RWPE2 (cell line): ENCODE measurements at regions not wholly inside any gene's neighbourhood (a gene's known extent, or its start where the extent isn't known, plus 50 kb on each side); places are given as distances from the start of the nearest gene placed in this dataset.
A peak's percentile ranks its signal among the peaks of the same experiment; 100 is the strongest.
"Not testable (repeated sequence)": the region's sequence is repeated elsewhere in the genome, so short reads cannot be mapped to it uniquely, and the experiment has no call there.

Experiments used
- ATAC-seq: fragments of 200-7000 bp; cut with Tn5 transposase; 3 replicates; pipeline ENCODE4 v1.9.1; 2021; ENCODE audit warnings: low read depth
- DNase-seq: peaks from one replicate; pipeline ENCODE4 v3.0.0-alpha.2; 2020; ENCODE audit warnings: low spot score
- H3K27ac ChIP-seq: fragments of 450-650 bp; 2 replicates; pipeline ENCODE4 v1.5.1; 2017; ENCODE audit warnings: mild to moderate bottlenecking; ENCODE audit not compliant: poor library complexity, severe bottlenecking
- H3K27me3 ChIP-seq: fragments of 250-450 bp; sonication (Bioruptor Pico); 2 replicates; pipeline ENCODE4 v1.5.1; 2021; ENCODE audit warnings: mild to moderate bottlenecking, moderate library complexity; ENCODE audit not compliant: insufficient read depth, poor library complexity, severe bottlenecking
- H3K36me3 ChIP-seq: fragments of 250-450 bp; sonication (Bioruptor Pico); 2 replicates; pipeline ENCODE4 v1.5.1; 2020; ENCODE audit warnings: low read depth, mild to moderate bottlenecking, moderate library complexity
- H3K4me1 ChIP-seq: fragments of 250-450 bp; sonication (Bioruptor Pico); 2 replicates; pipeline ENCODE4 v1.5.1; 2021; ENCODE audit warnings: mild to moderate bottlenecking, moderate library complexity; ENCODE audit not compliant: insufficient read depth, poor library complexity, severe bottlenecking
- H3K4me3 ChIP-seq: fragments of 250-450 bp; sonication (Bioruptor Pico); 2 replicates; pipeline ENCODE4 v1.5.1; 2021; ENCODE audit warnings: mild to moderate bottlenecking, moderate library complexity; ENCODE audit not compliant: severe bottlenecking
- H3K9me3 ChIP-seq: fragments of 250-450 bp; sonication (Bioruptor Pico); 2 replicates; pipeline ENCODE4 v1.5.1; 2021; ENCODE audit warnings: mild to moderate bottlenecking, moderate library complexity; ENCODE audit not compliant: severe bottlenecking
- CTCF ChIP-seq: fragments of 450-650 bp; IDR thresholded peaks from one replicate; pipeline ENCODE4 v1.5.1; 2017; ENCODE audit warnings: mild to moderate bottlenecking, moderate library complexity; ENCODE audit not compliant: poor library complexity, severe bottlenecking

- no peaks in the 10 kb centered on the region for H3K27me3 ChIP-seq
- H3K27ac ChIP-seq, result no peak overlapping the region
- DNase-seq (no peak), ATAC-seq (no peak)
- H3K4me3 ChIP-seq, result no peak overlapping the region
- no peak for TF ChIP-seq CTCF
- no peaks in the 10 kb centered on the region for H3K9me3 ChIP-seq
- no peaks in the 10 kb centered on the region for H3K36me3 ChIP-seq
- H3K4me1 ChIP-seq, result no peaks in the 10 kb centered on the region
Observed at GRCh38 chr5:19229179-19229835, 758.7 kb downstream of the CDH18 start.

GRCh38 chr5:19233573-19233972, 754.4 kb downstream of the CDH18 start:
- Histone ChIP-seq H3K27me3 (no peaks in the 10 kb centered on the region), H3K27ac (no peak overlapping the region), H3K9me3 (no peaks in the 10 kb centered on the region), H3K4me1 (peaks cover 4% of the 10 kb centered on the region), H3K36me3 (no peaks in the 10 kb centered on the region), H3K4me3 (no peak overlapping the region)
- DNase-seq (no peak), ATAC-seq (no peak)
- TF ChIP-seq CTCF, result no peak

GRCh38 chr5:19235101-19235584, 752.9 kb downstream of the CDH18 start:
- H3K4me3 ChIP-seq, result no peak overlapping the region
- peak overlapping the region; percentile 30 for H3K27ac ChIP-seq
- TF ChIP-seq CTCF, result no peak
- no peaks in the 10 kb centered on the region for H3K36me3 ChIP-seq
- peaks cover 10% of the 10 kb centered on the region for H3K4me1 ChIP-seq
- H3K27me3 ChIP-seq, result no peaks in the 10 kb centered on the region
- no peaks in the 10 kb centered on the region for H3K9me3 ChIP-seq
- DNase-seq (no peak), ATAC-seq (peak; percentile 77)

DNA sequence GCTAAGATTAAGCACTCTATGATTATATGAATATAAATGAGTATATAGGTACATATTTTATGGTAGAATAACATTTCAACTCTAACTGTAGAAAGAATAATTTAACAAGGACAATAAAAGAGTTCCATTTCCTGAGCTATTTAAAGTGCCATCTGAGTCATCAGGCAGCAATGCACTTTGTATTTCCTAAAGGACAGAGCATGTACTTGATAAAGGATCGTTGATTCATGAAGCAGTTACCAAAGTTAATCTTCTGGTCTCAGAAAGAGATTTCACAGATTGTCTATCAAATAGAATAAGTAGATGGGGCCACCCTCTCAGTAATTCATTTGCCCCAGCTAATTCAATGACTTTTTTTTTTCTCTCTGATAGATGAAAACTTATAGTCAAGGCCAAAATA, 747.8 kb downstream of the CDH18 start:
- H3K4me1 ChIP-seq, result peaks cover 14% of the 10 kb centered on the region
- no peaks in the 10 kb centered on the region for H3K9me3 ChIP-seq
- no peak for TF ChIP-seq CTCF
- no peaks in the 10 kb centered on the region for H3K36me3 ChIP-seq
- ATAC-seq, result peak; percentile 96
- DNase-seq, result no peak
- no peak overlapping the region for H3K4me3 ChIP-seq
- H3K27ac ChIP-seq, result peak overlapping the region; percentile 28
- no peaks in the 10 kb centered on the region for H3K27me3 ChIP-seq

- Histone ChIP-seq H3K4me3 (no peak overlapping the region), H3K27me3 (no peaks in the 10 kb centered on the region), H3K4me1 (peaks cover 14% of the 10 kb centered on the region), H3K27ac (no peak overlapping the region), H3K9me3 (no peaks in the 10 kb centered on the region), H3K36me3 (no peaks in the 10 kb centered on the region)
- ATAC-seq, result no peak
- no peak for TF ChIP-seq CTCF
- no peak for DNase-seq
Observed at GRCh38 chr5:19241690-19242089, 746.3 kb downstream of the CDH18 start.

DNA sequence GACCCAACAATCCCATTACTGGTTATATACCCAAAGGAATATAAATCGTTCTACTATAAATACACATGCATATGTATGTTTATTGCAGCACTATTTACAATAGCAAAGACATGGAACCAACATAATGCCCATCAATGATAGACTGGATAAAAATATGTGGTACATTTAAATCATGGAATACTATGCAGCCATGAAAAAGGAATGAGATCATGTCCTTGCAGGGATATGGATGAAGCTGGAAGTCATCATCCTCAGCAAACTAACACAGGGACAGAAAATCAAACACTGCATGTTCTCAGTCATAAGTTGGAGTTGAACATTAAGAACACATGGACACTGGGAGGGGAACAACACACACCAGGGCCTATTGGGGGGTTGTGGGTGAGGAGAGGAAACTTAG, 741.8 kb downstream of the CDH18 start:
- not testable (repeated sequence) for H3K4me3 ChIP-seq, H3K27ac ChIP-seq, DNase-seq, H3K36me3 ChIP-seq, ATAC-seq, H3K27me3 ChIP-seq, H3K4me1 ChIP-seq, H3K9me3 ChIP-seq
